CD14-positive monocyte (primary cell): ENCODE measurements at regions not wholly inside any gene's neighbourhood (a gene's known extent, or its start where the extent isn't known, plus 50 kb on each side); places are given as distances from the start of the nearest gene placed in this dataset.

ENCODE experiments used
- DNase-seq, 3 donors: peaks; one replicate each; pipeline ENCODE4 v3.0.0-alpha.2; 2011 to 2022
- H2AFZ ChIP-seq: 2 replicates; pipeline ENCODE4 v1.6.0; 2012; ENCODE audit warnings: mild to moderate bottlenecking, low read depth, low read length, inconsistent platforms; ENCODE audit not compliant: insufficient read depth, poor library complexity, severe bottlenecking
- H3K27ac ChIP-seq, 2 donors: 1 replicate in 1 of 2; 2 replicates in 1 of 2; pipeline ENCODE4 v1.5.1; 2012 to 2013; ENCODE audit warnings: low read length in 2 of 2, control low read depth in 1 of 2, inconsistent platforms in 1 of 2, low read depth in 1 of 2, mild to moderate bottlenecking in 1 of 2
- H3K27me3 ChIP-seq, 2 donors: one replicate each; pipeline versions ENCODE4 v1.6.0 to v1.6.1; 2011 to 2013; ENCODE audit warnings: low read length in 2 of 2; ENCODE audit not compliant: control insufficient read depth in 2 of 2, insufficient read depth in 2 of 2
- H3K36me3 ChIP-seq, 2 donors: replicated peaks in 1 of 2; 1 replicate in 1 of 2; 2 replicates in 1 of 2; pipeline versions ENCODE4 v1.5.1 to v1.6.1; 2012 to 2013; ENCODE audit warnings: low read length in 2 of 2, control low read depth in 1 of 2, inconsistent platforms in 1 of 2, mild to moderate bottlenecking in 1 of 2; ENCODE audit not compliant: insufficient read depth in 2 of 2, control insufficient read depth in 1 of 2
- H3K4me1 ChIP-seq, 2 donors: 1 replicate in 1 of 2; 2 replicates in 1 of 2; pipeline versions ENCODE4 v1.5.1 to v1.6.1; 2012 to 2013; ENCODE audit warnings: low read length in 2 of 2, control low read depth in 1 of 2, inconsistent platforms in 1 of 2, mild to moderate bottlenecking in 1 of 2, moderate library complexity in 1 of 2; ENCODE audit not compliant: insufficient read depth in 2 of 2, control insufficient read depth in 1 of 2
- H3K4me2 ChIP-seq: replicated peaks from 2 replicates; pipeline ENCODE3; 2012; ENCODE audit warnings: low read length, moderate library complexity, mild to moderate bottlenecking; ENCODE audit not compliant: poor library complexity, severe bottlenecking; ENCODE audit errors: extremely low read depth
- H3K4me3 ChIP-seq, 3 experiments: fragments of 200-600 bp in 1 of 3; sonication (generic) in 1 of 3; replicated peaks in 1 of 3; 1 replicate in 2 of 3; 2 replicates in 1 of 3; pipeline ENCODE4 v1.5.1; 2011 to 2013; ENCODE audit warnings: low read length in 3 of 3, mild to moderate bottlenecking in 3 of 3, control low read depth in 2 of 3, low read depth in 2 of 3, inconsistent platforms in 1 of 3, moderate library complexity in 1 of 3
- H3K79me2 ChIP-seq: 2 replicates; pipeline ENCODE4 v1.6.0; 2012; ENCODE audit warnings: mild to moderate bottlenecking, control low read depth, inconsistent platforms, low read length, moderate library complexity; ENCODE audit not compliant: insufficient read depth
- H3K9ac ChIP-seq: 2 replicates; pipeline ENCODE4 v1.6.0; 2017; ENCODE audit warnings: low read length, mild to moderate bottlenecking; ENCODE audit not compliant: insufficient read depth, poor library complexity, severe bottlenecking
- H3K9me3 ChIP-seq, 2 donors: replicated peaks in 1 of 2; 1 replicate in 1 of 2; 2 replicates in 1 of 2; pipeline versions ENCODE4 v1.5.1 to v1.6.1; 2012 to 2013; ENCODE audit warnings: low read length in 2 of 2, control low read depth in 1 of 2; ENCODE audit not compliant: control insufficient read depth in 1 of 2, insufficient read depth in 1 of 2
- H4K20me1 ChIP-seq: 2 replicates; pipeline ENCODE4 v1.6.0; 2012; ENCODE audit warnings: mild to moderate bottlenecking, low read length, control low read depth, moderate library complexity; ENCODE audit not compliant: insufficient read depth
- H3K27ac Mint-ChIP-seq, 7 donors: one replicate each; pipeline ENCODE4 v1.8.0; 2020; ENCODE audit warnings: mild to moderate bottlenecking in 7 of 7, mixed read lengths in 7 of 7, moderate library complexity in 6 of 7, inconsistent platforms in 2 of 7
- H3K27me3 Mint-ChIP-seq, 3 donors: one replicate each; pipeline ENCODE4 v1.8.0; 2021 to 2022; ENCODE audit warnings: low read depth in 3 of 3, mild to moderate bottlenecking in 3 of 3, mixed read lengths in 3 of 3, moderate library complexity in 3 of 3, inconsistent platforms in 1 of 3
- H3K36me3 Mint-ChIP-seq, 2 donors: one replicate each; pipeline ENCODE4 v1.8.0; 2020; ENCODE audit warnings: mixed read lengths in 2 of 2, inconsistent platforms in 1 of 2, mild to moderate bottlenecking in 1 of 2
- H3K4me1 Mint-ChIP-seq: one replicate; pipeline ENCODE4 v1.8.0; 2020; ENCODE audit warnings: mild to moderate bottlenecking, mixed read lengths
- H3K4me3 Mint-ChIP-seq, 2 donors: one replicate each; pipeline ENCODE4 v1.8.0; 2020; ENCODE audit warnings: mild to moderate bottlenecking in 2 of 2, mixed read lengths in 2 of 2, moderate library complexity in 1 of 2
- H3K9me3 Mint-ChIP-seq, 7 donors: one replicate each; pipeline ENCODE4 v1.8.0; 2020 to 2022; ENCODE audit warnings: mixed read lengths in 7 of 7, mild to moderate bottlenecking in 6 of 7, moderate library complexity in 6 of 7, inconsistent platforms in 2 of 7
- CTCF ChIP-seq: fragments of 200-600 bp; IDR thresholded peaks from one replicate; pipeline ENCODE4 v1.8.0; 2022; ENCODE audit warnings: antibody characterized with exemption, mild to moderate bottlenecking
- WGBS: methylation state at CpG from one replicate; pipeline ENCODE4 v1.1.5; 2013; ENCODE audit warnings: missing lambda C conversion rate; ENCODE audit not compliant: insufficient coverage; 5-methylcytosine and 5-hydroxymethylcytosine counted together
- intact Hi-C, 2 donors: fragments of 100-400 bp; cut with micrococcal nuclease; formaldehyde crosslinking; loops; one replicate each; pipeline versions ENCODE4 v1.15.0 to v1.15.1; 2023

- intact Hi-C loops: no loop called here
- Histone ChIP-seq H3K27ac (no peak overlapping the region), H3K36me3 (no peaks in the 10 kb centered on the region), H3K27me3 (no peaks in the 10 kb centered on the region), H4K20me1 (no peaks in the 10 kb centered on the region), H3K4me1 (no peaks in the 10 kb centered on the region), H3K79me2 (no peaks in the 10 kb centered on the region), H3K4me3 (no peak overlapping the region), H2AFZ (no peak overlapping the region), H3K9me3 (peaks cover 3 to 16% of the 10 kb centered on the region in 2 donors), H3K9ac (no peak overlapping the region), H3K4me2 (no peak overlapping the region)
- Mint-ChIP-seq H3K9me3 (peaks cover 4 to 15% (median 13%) of the 10 kb centered on the region in 7 donors), H3K27me3 (no peaks in the 10 kb centered on the region), H3K27ac (no peak overlapping the region), H3K36me3 (no peaks in the 10 kb centered on the region), H3K4me3 (no peak overlapping the region), H3K4me1 (no peaks in the 10 kb centered on the region)
- 100% methylated on average over 1 of the region's 2 CpGs for WGBS
- no peak for TF ChIP-seq CTCF
- DNase-seq: no peak
These were observed 458.3 kb upstream of the CELF4 start for GRCh38 chr18:38023871-38024270.

GRCh38 chr18:38022234-38022633, 456.6 kb upstream of the CELF4 start:
- 80% methylated on average over 1 of the region's 4 CpGs for WGBS
- no peak for DNase-seq
- intact Hi-C loops: no loop called here

More at GRCh38 chr18:38022234-38022633, 456.6 kb upstream of the CELF4 start:
- Mint-ChIP-seq H3K36me3 (no peaks in the 10 kb centered on the region), H3K4me3 (no peak overlapping the region), H3K27me3 (no peaks in the 10 kb centered on the region), H3K9me3 (peaks cover 0 to 9% (median 5%) of the 10 kb centered on the region in 7 donors), H3K4me1 (no peaks in the 10 kb centered on the region), H3K27ac (no peak overlapping the region)
- no peaks in the 10 kb centered on the region for H3K36me3 ChIP-seq
- no peak for TF ChIP-seq CTCF
- H3K4me3 ChIP-seq: no peak overlapping the region
- no peak overlapping the region for H3K9ac ChIP-seq
- H2AFZ ChIP-seq: no peak overlapping the region
- H3K79me2 ChIP-seq: no peaks in the 10 kb centered on the region
- H3K4me1 ChIP-seq: no peaks in the 10 kb centered on the region
- H3K4me2 ChIP-seq: no peak overlapping the region
- H3K27me3 ChIP-seq: no peaks in the 10 kb centered on the region
- H4K20me1 ChIP-seq: no peaks in the 10 kb centered on the region
- H3K9me3 ChIP-seq: peaks cover under 1 to 3% of the 10 kb centered on the region in 2 donors
- no peak overlapping the region for H3K27ac ChIP-seq
